ENCODE measurements at regions not wholly inside any gene's neighbourhood (a gene's known extent, or its start where the extent isn't known, plus 50 kb on each side); places are given as distances from the start of the nearest gene placed in this dataset.

GRCh38 chr11:97862021-97862420, 1158.7 kb upstream of the CNTN5 start:
- DNase-seq (ENCODE audit: extremely low read depth, low read depth), result no peak
- no peak for TF ChIP-seq CTCF (IDR thresholded peaks at IDR 0.05; ENCODE audit: low read depth, low read length)

- no peak for DNase-seq (ENCODE audit: extremely low read depth, low read depth)
- no peak for TF ChIP-seq CTCF (IDR thresholded peaks at IDR 0.05; ENCODE audit: low read depth, low read length)
Measured at GRCh38 chr11:97865424-97866012, 1155.2 kb upstream of the CNTN5 start.

GRCh38 chr11:97871816-97872215, 1148.9 kb upstream of the CNTN5 start:
- no peak for TF ChIP-seq CTCF (IDR thresholded peaks at IDR 0.05; ENCODE audit: low read depth, low read length)
- DNase-seq (ENCODE audit: extremely low read depth, low read depth), result no peak

- TF ChIP-seq CTCF (IDR thresholded peaks at IDR 0.05; ENCODE audit: low read depth, low read length), result no peak
- DNase-seq (ENCODE audit: extremely low read depth, low read depth), result no peak
Measured at GRCh38 chr11:97880209-97880608, 1140.5 kb upstream of the CNTN5 start.

- no peak for TF ChIP-seq CTCF (IDR thresholded peaks at IDR 0.05; ENCODE audit: low read depth, low read length)
- DNase-seq (ENCODE audit: extremely low read depth, low read depth), result no peak
Measured at GRCh38 chr11:97883086-97883485, 1137.7 kb upstream of the CNTN5 start.

- no peak for TF ChIP-seq CTCF (IDR thresholded peaks at IDR 0.05; ENCODE audit: low read depth, low read length)
- DNase-seq (ENCODE audit: extremely low read depth, low read depth), result no peak
Measured at GRCh38 chr11:97888641-97889040, 1132.1 kb upstream of the CNTN5 start.

GRCh38 chr11:97890466-97890865, 1130.3 kb upstream of the CNTN5 start:
- DNase-seq (ENCODE audit: extremely low read depth, low read depth), result no peak
- TF ChIP-seq CTCF (IDR thresholded peaks at IDR 0.05; ENCODE audit: low read depth, low read length), result no peak

All from AG09319 (cell line).